Mesendoderm (in vitro differentiated cells): ENCODE measurements at regions not wholly inside any gene's neighbourhood (a gene's known extent, or its start where the extent isn't known, plus 50 kb on each side); places are given as distances from the start of the nearest gene placed in this dataset.

ENCODE experiments used
- DNase-seq: peaks from one replicate; pipeline ENCODE4 v3.0.0; 2013
- H2AK5ac ChIP-seq: 2 replicates; pipeline ENCODE4 v1.6.1; 2013; ENCODE audit warnings: low read length, inconsistent platforms
- H2BK120ac ChIP-seq: 2 replicates; pipeline ENCODE4 v1.6.1; 2013; ENCODE audit warnings: low read depth, mild to moderate bottlenecking, low read length, moderate library complexity, mixed read lengths
- H2BK15ac ChIP-seq: replicated peaks from 2 replicates; pipeline ENCODE4 v1.6.1; 2013; ENCODE audit warnings: low read depth, mild to moderate bottlenecking, moderate library complexity
- H2BK5ac ChIP-seq: 2 replicates; pipeline ENCODE4 v1.6.1; 2013; ENCODE audit warnings: low read length, inconsistent platforms
- H3K18ac ChIP-seq: 2 replicates; pipeline ENCODE4 v1.6.1; 2013; ENCODE audit warnings: mild to moderate bottlenecking, low read length, mixed read lengths
- H3K23ac ChIP-seq: one replicate; pipeline ENCODE4 v1.6.1; 2013; ENCODE audit warnings: low read length
- H3K27ac ChIP-seq: 2 replicates; pipeline ENCODE4 v1.5.1; 2013; ENCODE audit warnings: low read depth, mild to moderate bottlenecking, inconsistent platforms, low read length, moderate library complexity
- H3K27me3 ChIP-seq: 2 replicates; pipeline ENCODE4 v1.6.1; 2013; ENCODE audit warnings: low read length, control low read depth, mild to moderate bottlenecking, inconsistent platforms; ENCODE audit not compliant: insufficient read depth, poor library complexity
- H3K36me3 ChIP-seq: 2 replicates; pipeline ENCODE4 v1.6.1; 2013; ENCODE audit warnings: low read length, inconsistent platforms; ENCODE audit not compliant: control insufficient read depth, insufficient read depth
- H3K4ac ChIP-seq: one replicate; pipeline ENCODE4 v1.6.1; 2013; ENCODE audit warnings: low read depth, mild to moderate bottlenecking, low read length, moderate library complexity
- H3K4me1 ChIP-seq: 2 replicates; pipeline ENCODE4 v1.6.1; 2013; ENCODE audit warnings: low read depth, low read length, inconsistent platforms; ENCODE audit not compliant: control insufficient read depth
- H3K4me2 ChIP-seq: 2 replicates; pipeline ENCODE4 v1.6.1; 2013; ENCODE audit warnings: low read length
- H3K4me3 ChIP-seq: 2 replicates; pipeline ENCODE4 v1.5.1; 2013; ENCODE audit warnings: mild to moderate bottlenecking, low read length
- H3K56ac ChIP-seq: one replicate; pipeline ENCODE4 v1.6.1; 2013; ENCODE audit warnings: low read length
- H3K79me1 ChIP-seq: 2 replicates; pipeline ENCODE4 v1.6.1; 2013; ENCODE audit warnings: low read length, inconsistent platforms
- H3K79me2 ChIP-seq: 2 replicates; pipeline ENCODE4 v1.6.1; 2013; ENCODE audit warnings: mild to moderate bottlenecking, low read length; ENCODE audit not compliant: control insufficient read depth, insufficient read depth
- H3K9ac ChIP-seq: 2 replicates; pipeline ENCODE4 v1.6.1; 2013; ENCODE audit warnings: low read length, inconsistent platforms
- H4K5ac ChIP-seq: one replicate; pipeline ENCODE4 v1.6.1; 2013; ENCODE audit warnings: low read length
- H4K8ac ChIP-seq: one replicate; pipeline ENCODE4 v1.6.1; 2013; ENCODE audit warnings: low read depth, mild to moderate bottlenecking, control low read depth, low read length, moderate library complexity
- WGBS: extraction: QIAGEN DNeasy Blood & Tissue Kit; methylation state at CpG from one replicate; pipeline ENCODE4 v1.1.7; 2013; ENCODE audit warnings: low lambda C conversion rate, missing lambda C conversion rate; ENCODE audit not compliant: insufficient coverage; ENCODE audit errors: extremely low coverage; 5-methylcytosine and 5-hydroxymethylcytosine counted together

- Histone ChIP-seq H3K9ac (no peak overlapping the region), H3K79me1 (no peaks in the 10 kb centered on the region), H4K5ac (no peak overlapping the region), H4K8ac (no peak overlapping the region), H2BK5ac (no peak overlapping the region), H2BK15ac (no peak overlapping the region), H3K36me3 (no peaks in the 10 kb centered on the region), H3K27ac (no peak overlapping the region), H3K56ac (no peak overlapping the region), H3K4me3 (no peak overlapping the region), H2AK5ac (no peak overlapping the region), H3K4me1 (no peaks in the 10 kb centered on the region), H3K79me2 (no peaks in the 10 kb centered on the region), H3K27me3 (no peaks in the 10 kb centered on the region), H2BK120ac (no peak overlapping the region), H3K4ac (no peak overlapping the region), H3K18ac (no peak overlapping the region), H3K4me2 (no peak overlapping the region), H3K23ac (no peak overlapping the region)
- WGBS = no CpG with 5 or more reads among the region's 1 CpG
- no peak for DNase-seq
Observed at GRCh38 chr21:28833182-28833581, 159.5 kb downstream of the LTN1 start.

- Histone ChIP-seq H4K5ac (no peak overlapping the region), H3K4me3 (no peak overlapping the region), H3K27ac (no peak overlapping the region), H3K4me2 (no peak overlapping the region), H3K4me1 (no peaks in the 10 kb centered on the region), H2BK5ac (no peak overlapping the region), H3K36me3 (no peaks in the 10 kb centered on the region), H2BK120ac (no peak overlapping the region), H2AK5ac (no peak overlapping the region), H3K79me1 (no peaks in the 10 kb centered on the region), H4K8ac (no peak overlapping the region), H3K9ac (no peak overlapping the region), H3K79me2 (no peaks in the 10 kb centered on the region), H3K27me3 (no peaks in the 10 kb centered on the region), H2BK15ac (no peak overlapping the region), H3K56ac (no peak overlapping the region), H3K23ac (no peak overlapping the region), H3K4ac (no peak overlapping the region), H3K18ac (no peak overlapping the region)
- no CpG with 5 or more reads among the region's 3 CpGs for WGBS
- no peak for DNase-seq
Observed at GRCh38 chr21:28832715-28833061, 160.0 kb downstream of the LTN1 start.

DNA sequence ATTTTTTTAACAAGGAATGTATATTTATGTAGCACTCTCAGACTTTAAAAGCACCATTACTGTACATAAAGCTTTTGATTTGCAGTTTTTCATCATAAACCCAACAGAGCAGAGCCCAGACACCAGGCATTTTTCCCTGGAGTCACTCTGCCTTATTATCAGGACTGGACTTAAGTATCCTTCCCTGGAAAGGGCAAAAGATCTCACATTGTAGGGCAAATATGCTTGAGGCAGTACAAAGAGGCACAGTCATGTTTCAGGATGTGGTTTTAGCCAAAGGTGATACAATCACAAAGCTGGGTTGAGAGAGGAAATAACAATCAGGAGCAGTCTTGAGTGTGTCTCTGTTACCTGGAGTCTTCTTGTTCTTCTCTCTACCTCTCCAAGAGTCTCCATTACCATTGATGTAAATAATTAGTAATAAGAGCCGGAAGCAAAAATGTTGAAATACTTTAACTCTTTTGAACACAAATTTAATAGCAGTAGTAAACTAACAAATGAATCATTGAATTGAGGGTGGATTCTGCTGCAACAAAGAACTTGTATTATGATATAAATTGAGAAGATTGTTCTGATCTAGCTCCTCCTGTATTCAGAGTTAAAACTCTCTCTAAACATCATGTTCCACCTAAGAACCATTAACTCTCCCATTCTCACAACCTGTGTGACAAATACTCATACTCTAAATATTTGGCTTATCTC lies 160.5 kb downstream of the LTN1 start:
- Histone ChIP-seq H3K4me1 (no peaks in the 10 kb centered on the region), H3K9ac (no peak overlapping the region), H3K18ac (no peak overlapping the region), H3K4me3 (no peak overlapping the region), H3K79me2 (no peaks in the 10 kb centered on the region), H4K5ac (no peak overlapping the region), H2BK120ac (no peak overlapping the region), H3K27me3 (no peaks in the 10 kb centered on the region), H4K8ac (no peak overlapping the region), H2BK15ac (no peak overlapping the region), H2AK5ac (no peak overlapping the region), H3K79me1 (no peaks in the 10 kb centered on the region), H3K23ac (no peak overlapping the region), H3K4ac (no peak overlapping the region), H3K27ac (no peak overlapping the region), H3K56ac (no peak overlapping the region), H3K4me2 (no peak overlapping the region), H3K36me3 (no peaks in the 10 kb centered on the region), H2BK5ac (no peak overlapping the region)
- peak; percentile 58 for DNase-seq
- WGBS = no CpG with 5 or more reads among the region's 1 CpG

DNA sequence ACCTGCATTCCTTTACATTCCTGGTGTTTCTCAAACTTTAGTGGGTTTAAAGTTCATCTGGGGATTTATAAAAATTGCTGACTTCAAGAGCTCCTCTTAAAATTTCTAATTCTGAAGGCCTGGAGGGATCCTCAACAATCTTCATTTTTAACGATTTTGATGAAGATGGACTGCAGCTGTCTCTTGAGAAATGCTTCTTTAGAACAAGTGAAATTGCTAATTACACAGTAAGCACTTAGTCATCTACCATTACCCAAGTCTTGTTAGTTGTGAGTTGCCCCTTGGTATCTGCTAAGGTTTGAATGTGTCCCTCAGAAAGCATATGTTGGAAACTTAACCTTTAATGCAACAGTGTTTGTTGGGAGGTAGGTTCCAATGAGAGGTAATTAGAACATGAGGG lies 163.7 kb downstream of the LTN1 start:
- Histone ChIP-seq H4K8ac (no peak overlapping the region), H2BK5ac (no peak overlapping the region), H2BK120ac (no peak overlapping the region), H3K4me2 (no peak overlapping the region), H3K79me1 (no peaks in the 10 kb centered on the region), H2BK15ac (no peak overlapping the region), H3K23ac (no peak overlapping the region), H3K27me3 (no peaks in the 10 kb centered on the region), H3K27ac (no peak overlapping the region), H2AK5ac (no peak overlapping the region), H3K79me2 (no peaks in the 10 kb centered on the region), H3K56ac (no peak overlapping the region), H3K18ac (no peak overlapping the region), H3K9ac (no peak overlapping the region), H3K4me1 (no peaks in the 10 kb centered on the region), H3K4me3 (no peak overlapping the region), H3K4ac (no peak overlapping the region), H4K5ac (no peak overlapping the region), H3K36me3 (no peaks in the 10 kb centered on the region)
- no peak for DNase-seq
- WGBS = no CpG with 5 or more reads among the region's 1 CpG

- H3K27me3 ChIP-seq = no peaks in the 10 kb centered on the region
- no peak overlapping the region for H3K18ac ChIP-seq
- no peak overlapping the region for H3K4me3 ChIP-seq
- no peak overlapping the region for H3K56ac ChIP-seq
- no peak for DNase-seq
- no peak overlapping the region for H3K4ac ChIP-seq
- no peak overlapping the region for H4K5ac ChIP-seq
- no peak overlapping the region for H3K27ac ChIP-seq
- no CpG with 5 or more reads among the region's 3 CpGs for WGBS
- no peak overlapping the region for H4K8ac ChIP-seq
- no peaks in the 10 kb centered on the region for H3K79me1 ChIP-seq
- H3K4me1 ChIP-seq = no peaks in the 10 kb centered on the region
- H2BK120ac ChIP-seq = no peak overlapping the region
- H2BK5ac ChIP-seq = no peak overlapping the region
- H2BK15ac ChIP-seq = no peak overlapping the region
- H2AK5ac ChIP-seq = no peak overlapping the region
- H3K79me2 ChIP-seq = no peaks in the 10 kb centered on the region
- H3K9ac ChIP-seq = no peak overlapping the region
- no peaks in the 10 kb centered on the region for H3K36me3 ChIP-seq
- H3K23ac ChIP-seq = no peak overlapping the region
- no peak overlapping the region for H3K4me2 ChIP-seq
Observed at GRCh38 chr21:28828021-28828420, 164.7 kb downstream of the LTN1 start.

DNA sequence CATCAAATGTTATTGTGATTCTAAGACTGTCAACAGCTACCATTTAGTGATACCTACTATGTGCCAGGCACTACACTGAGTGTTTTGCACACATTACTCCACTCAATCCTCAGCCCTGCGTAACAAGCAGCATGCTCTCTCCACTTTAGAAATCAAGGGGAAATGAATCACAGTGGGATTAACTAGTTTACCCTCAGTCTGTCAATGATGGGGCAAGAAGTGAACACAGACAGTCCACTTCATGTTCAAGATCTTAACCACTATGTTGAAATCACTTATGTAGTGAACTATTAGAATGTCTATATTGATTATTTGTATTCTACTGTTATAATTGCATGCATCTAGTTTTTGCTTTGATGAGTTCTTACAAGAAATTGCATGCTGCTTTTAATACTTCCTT lies 165.3 kb downstream of the LTN1 start:
- H3K56ac ChIP-seq = no peak overlapping the region
- no peak overlapping the region for H4K8ac ChIP-seq
- no peak overlapping the region for H4K5ac ChIP-seq
- WGBS = no CpG with 5 or more reads among the region's 1 CpG
- no peak overlapping the region for H3K18ac ChIP-seq
- H3K4me2 ChIP-seq = no peak overlapping the region
- H3K4me3 ChIP-seq = no peak overlapping the region
- H3K9ac ChIP-seq = no peak overlapping the region
- H3K27ac ChIP-seq = no peak overlapping the region
- no peaks in the 10 kb centered on the region for H3K79me2 ChIP-seq
- no peak for DNase-seq
- no peak overlapping the region for H2BK5ac ChIP-seq
- H3K4ac ChIP-seq = no peak overlapping the region
- H2BK120ac ChIP-seq = no peak overlapping the region
- H3K36me3 ChIP-seq = no peaks in the 10 kb centered on the region
- H2BK15ac ChIP-seq = no peak overlapping the region
- no peak overlapping the region for H3K23ac ChIP-seq
- H3K79me1 ChIP-seq = no peaks in the 10 kb centered on the region
- H2AK5ac ChIP-seq = no peak overlapping the region
- H3K27me3 ChIP-seq = no peaks in the 10 kb centered on the region
- no peaks in the 10 kb centered on the region for H3K4me1 ChIP-seq
